ENCODE measurements at regions not wholly inside any gene's neighbourhood (a gene's known extent, or its start where the extent isn't known, plus 50 kb on each side); places are given as distances from the start of the nearest gene placed in this dataset.

- H3K27ac Mint-ChIP-seq (ENCODE audit: unreplicated experiment) = no peak overlapping the region
- Histone ChIP-seq H3K36me3 (ENCODE audit: insufficient read depth, low read length) (no peaks in the 10 kb centered on the region), H3K4me3 (ENCODE audit: insufficient read depth, low read depth, low read length) (no peak overlapping the region), H3K9ac (ENCODE audit: low read length) (no peak overlapping the region), H3K79me2 (ENCODE audit: insufficient read depth, low read length) (no peaks in the 10 kb centered on the region), H4K20me1 (ENCODE audit: insufficient read depth, low read length) (no peaks in the 10 kb centered on the region), H3K27me3 (ENCODE audit: insufficient read depth, low read length) (no peaks in the 10 kb centered on the region), H3K9me3 (ENCODE audit: insufficient read depth, low read depth, low read length) (no peaks in the 10 kb centered on the region), H3K4me1 (ENCODE audit: insufficient read depth, low read length) (peaks cover 4% of the 10 kb centered on the region), H3K27ac (ENCODE audit: low read depth, low read length) (no peak overlapping the region), H2AFZ (ENCODE audit: low read depth, low read length) (no peak overlapping the region), H3K4me2 (ENCODE audit: low read length) (no peak overlapping the region)
- H3K4me3 Mint-ChIP-seq (ENCODE audit: unreplicated experiment) = no peak overlapping the region
- TF ChIP-seq, protein P1, sequence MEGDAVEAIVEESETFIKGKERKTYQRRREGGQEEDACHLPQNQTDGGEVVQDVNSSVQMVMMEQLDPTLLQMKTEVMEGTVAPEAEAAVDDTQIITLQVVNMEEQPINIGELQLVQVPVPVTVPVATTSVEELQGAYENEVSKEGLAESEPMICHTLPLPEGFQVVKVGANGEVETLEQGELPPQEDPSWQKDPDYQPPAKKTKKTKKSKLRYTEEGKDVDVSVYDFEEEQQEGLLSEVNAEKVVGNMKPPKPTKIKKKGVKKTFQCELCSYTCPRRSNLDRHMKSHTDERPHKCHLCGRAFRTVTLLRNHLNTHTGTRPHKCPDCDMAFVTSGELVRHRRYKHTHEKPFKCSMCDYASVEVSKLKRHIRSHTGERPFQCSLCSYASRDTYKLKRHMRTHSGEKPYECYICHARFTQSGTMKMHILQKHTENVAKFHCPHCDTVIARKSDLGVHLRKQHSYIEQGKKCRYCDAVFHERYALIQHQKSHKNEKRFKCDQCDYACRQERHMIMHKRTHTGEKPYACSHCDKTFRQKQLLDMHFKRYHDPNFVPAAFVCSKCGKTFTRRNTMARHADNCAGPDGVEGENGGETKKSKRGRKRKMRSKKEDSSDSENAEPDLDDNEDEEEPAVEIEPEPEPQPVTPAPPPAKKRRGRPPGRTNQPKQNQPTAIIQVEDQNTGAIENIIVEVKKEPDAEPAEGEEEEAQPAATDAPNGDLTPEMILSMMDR (IDR thresholded peaks at IDR 0.05; ENCODE audit: insufficient read depth, low read depth, low read length) = no peak
- no peak for TF ChIP-seq EZH2 (IDR thresholded peaks at IDR 0.05; ENCODE audit: insufficient read depth, low read length)
- no peaks in the 10 kb centered on the region for H3K9me3 Mint-ChIP-seq (ENCODE audit: unreplicated experiment)
- DNase-seq (ENCODE audit: low read depth) (no peak), FAIRE-seq (no peak)
- no peaks in the 10 kb centered on the region for H3K4me1 Mint-ChIP-seq (ENCODE audit: low read depth, unreplicated experiment)
- no peaks in the 10 kb centered on the region for H3K36me3 Mint-ChIP-seq (ENCODE audit: low read depth, unreplicated experiment)
- no peaks in the 10 kb centered on the region for H3K27me3 Mint-ChIP-seq (ENCODE audit: low read depth, unreplicated experiment)
Measured at GRCh38 chr2:145657265-145657664, 1137.3 kb upstream of the ZEB2 start.

DNA sequence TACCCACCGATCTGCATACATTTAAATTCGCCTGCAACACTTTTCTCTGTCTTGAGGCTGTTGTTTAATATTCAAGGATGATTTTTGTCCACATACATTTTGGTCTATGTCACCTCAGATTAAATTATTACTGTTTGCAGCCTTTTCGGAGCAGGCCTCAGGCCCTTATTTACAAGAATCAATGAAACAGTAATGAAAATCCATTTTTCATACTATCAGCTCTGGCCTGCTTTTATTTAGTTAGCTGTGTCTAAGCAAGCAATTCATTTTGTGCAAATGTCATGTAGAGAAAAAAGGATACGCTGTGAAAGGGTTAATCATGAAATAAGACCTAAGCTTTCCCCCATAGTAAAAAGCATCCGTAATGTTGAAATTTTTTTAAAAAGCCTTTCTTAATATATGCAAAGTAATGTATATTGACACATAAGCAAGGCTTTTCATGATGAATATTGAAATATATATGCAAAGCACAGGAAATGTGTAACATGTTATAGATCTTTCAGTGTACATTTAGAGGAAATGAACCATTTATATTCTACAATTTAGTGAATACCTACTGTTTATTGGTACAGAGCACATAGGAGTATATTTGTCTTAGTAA lies 1135.3 kb upstream of the ZEB2 start:
- TF ChIP-seq, protein P1 (IDR thresholded peaks at IDR 0.05; ENCODE audit: insufficient read depth, low read depth, low read length) = no peak
- no peak for TF ChIP-seq EZH2 (IDR thresholded peaks at IDR 0.05; ENCODE audit: insufficient read depth, low read length)
- no peaks in the 10 kb centered on the region for H3K9me3 ChIP-seq (ENCODE audit: insufficient read depth, low read depth, low read length)
- Mint-ChIP-seq H3K27ac (ENCODE audit: unreplicated experiment) (no peak overlapping the region), H3K9me3 (ENCODE audit: unreplicated experiment) (no peaks in the 10 kb centered on the region), H3K4me3 (ENCODE audit: unreplicated experiment) (no peak overlapping the region), H3K4me1 (ENCODE audit: low read depth, unreplicated experiment) (no peaks in the 10 kb centered on the region), H3K27me3 (ENCODE audit: low read depth, unreplicated experiment) (no peaks in the 10 kb centered on the region), H3K36me3 (ENCODE audit: low read depth, unreplicated experiment) (no peaks in the 10 kb centered on the region)
- H3K79me2 ChIP-seq (ENCODE audit: insufficient read depth, low read length) = no peaks in the 10 kb centered on the region
- peaks cover 4% of the 10 kb centered on the region for H3K4me1 ChIP-seq (ENCODE audit: insufficient read depth, low read length)
- DNase-seq (ENCODE audit: low read depth) (no peak), FAIRE-seq (no peak)
- no peak overlapping the region for H3K27ac ChIP-seq (ENCODE audit: low read depth, low read length)
- no peak overlapping the region for H3K4me3 ChIP-seq (ENCODE audit: insufficient read depth, low read depth, low read length)
- H3K9ac ChIP-seq (ENCODE audit: low read length) = no peak overlapping the region
- no peaks in the 10 kb centered on the region for H3K36me3 ChIP-seq (ENCODE audit: insufficient read depth, low read length)
- H3K27me3 ChIP-seq (ENCODE audit: insufficient read depth, low read length) = no peaks in the 10 kb centered on the region
- no peak overlapping the region for H2AFZ ChIP-seq (ENCODE audit: low read depth, low read length)
- H4K20me1 ChIP-seq (ENCODE audit: insufficient read depth, low read length) = no peaks in the 10 kb centered on the region
- no peak overlapping the region for H3K4me2 ChIP-seq (ENCODE audit: low read length)

DNA sequence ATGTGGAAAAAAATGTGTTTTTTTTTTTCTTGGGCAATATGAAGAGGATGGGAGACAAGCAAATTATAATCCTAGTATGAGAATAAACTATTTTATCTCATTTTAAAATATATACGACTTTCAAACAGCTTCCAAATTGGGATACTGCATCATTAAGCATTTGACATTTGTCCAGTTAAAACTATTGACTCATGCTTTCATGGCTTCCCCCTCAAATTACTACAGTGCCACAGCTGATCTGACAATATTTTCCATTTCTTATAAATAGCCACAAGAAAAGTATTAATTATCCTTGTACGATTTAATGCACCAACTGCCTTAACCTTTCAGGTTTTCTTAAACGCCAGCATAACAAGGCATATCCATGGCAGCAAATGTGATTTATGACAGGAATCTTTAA lies 1134.8 kb upstream of the ZEB2 start:
- H3K4me2 ChIP-seq (ENCODE audit: low read length) = peak overlapping the region; percentile 14
- no peaks in the 10 kb centered on the region for H3K9me3 Mint-ChIP-seq (ENCODE audit: unreplicated experiment)
- no peak overlapping the region for H3K27ac ChIP-seq (ENCODE audit: low read depth, low read length)
- H3K4me3 ChIP-seq (ENCODE audit: insufficient read depth, low read depth, low read length) = no peak overlapping the region
- no peak overlapping the region for H2AFZ ChIP-seq (ENCODE audit: low read depth, low read length)
- H4K20me1 ChIP-seq (ENCODE audit: insufficient read depth, low read length) = no peaks in the 10 kb centered on the region
- DNase-seq (ENCODE audit: low read depth) (peak; percentile 70), FAIRE-seq (no peak)
- no peaks in the 10 kb centered on the region for H3K4me1 Mint-ChIP-seq (ENCODE audit: low read depth, unreplicated experiment)
- H3K36me3 Mint-ChIP-seq (ENCODE audit: low read depth, unreplicated experiment) = no peaks in the 10 kb centered on the region
- no peaks in the 10 kb centered on the region for H3K9me3 ChIP-seq (ENCODE audit: insufficient read depth, low read depth, low read length)
- no peak overlapping the region for H3K27ac Mint-ChIP-seq (ENCODE audit: unreplicated experiment)
- H3K9ac ChIP-seq (ENCODE audit: low read length) = no peak overlapping the region
- no peak overlapping the region for H3K4me3 Mint-ChIP-seq (ENCODE audit: unreplicated experiment)
- H3K27me3 Mint-ChIP-seq (ENCODE audit: low read depth, unreplicated experiment) = no peaks in the 10 kb centered on the region
- H3K27me3 ChIP-seq (ENCODE audit: insufficient read depth, low read length) = no peaks in the 10 kb centered on the region
- no peaks in the 10 kb centered on the region for H3K36me3 ChIP-seq (ENCODE audit: insufficient read depth, low read length)
- H3K79me2 ChIP-seq (ENCODE audit: insufficient read depth, low read length) = no peaks in the 10 kb centered on the region
- no peak for TF ChIP-seq EZH2 (IDR thresholded peaks at IDR 0.05; ENCODE audit: insufficient read depth, low read length)
- TF ChIP-seq, protein P1 (IDR thresholded peaks at IDR 0.05; ENCODE audit: insufficient read depth, low read depth, low read length) = no peak
- peaks cover 4% of the 10 kb centered on the region for H3K4me1 ChIP-seq (ENCODE audit: insufficient read depth, low read length)

All from astrocyte (in vitro differentiated cells and primary cell).